ENCODE measurements at regions not wholly inside any gene's neighbourhood (a gene's known extent, or its start where the extent isn't known, plus 50 kb on each side); places are given as distances from the start of the nearest gene placed in this dataset.

- no peak overlapping the region for H3K27ac ChIP-seq
- TF ChIP-seq CTCF (conservative IDR thresholded peaks at IDR 0.05) = no peak
Observed at GRCh38 chr7:132072873-132073272, 503.4 kb downstream of the PLXNA4 start.

GRCh38 chr7:132072165-132072564, 504.1 kb downstream of the PLXNA4 start:
- TF ChIP-seq CTCF (conservative IDR thresholded peaks at IDR 0.05) = no peak

GRCh38 chr7:132069306-132069705, 507.0 kb downstream of the PLXNA4 start:
- TF ChIP-seq CTCF (conservative IDR thresholded peaks at IDR 0.05) = no peak
- no peak overlapping the region for H3K27ac ChIP-seq

More at GRCh38 chr7:132072165-132072564, 504.1 kb downstream of the PLXNA4 start:
- H3K27ac ChIP-seq = no peak overlapping the region

GRCh38 chr7:132066761-132067171, 509.5 kb downstream of the PLXNA4 start:
- no peak for TF ChIP-seq CTCF (conservative IDR thresholded peaks at IDR 0.05)
- no peak overlapping the region for H3K27ac ChIP-seq

- TF ChIP-seq CTCF (conservative IDR thresholded peaks at IDR 0.05) = no peak
- no peak overlapping the region for H3K27ac ChIP-seq
Observed at GRCh38 chr7:132065989-132066603, 509.7 kb upstream of the PODXL start.

GRCh38 chr7:132065193-132065988, 509.0 kb upstream of the PODXL start:
- no peak overlapping the region for H3K27ac ChIP-seq
- TF ChIP-seq CTCF (conservative IDR thresholded peaks at IDR 0.05) = no peak

- no peak overlapping the region for H3K27ac ChIP-seq
- no peak for TF ChIP-seq CTCF (conservative IDR thresholded peaks at IDR 0.05)
Observed at GRCh38 chr7:132063800-132064199, 507.4 kb upstream of the PODXL start.
